H9 (cell line): ENCODE measurements at regions not wholly inside any gene's neighbourhood (a gene's known extent, or its start where the extent isn't known, plus 50 kb on each side); places are given as distances from the start of the nearest gene placed in this dataset.

ENCODE experiments used
- DNase-seq: peaks from one replicate; pipeline ENCODE4 v3.0.0-alpha.2; 2017
- H2AFZ ChIP-seq: one replicate; pipeline ENCODE4 v1.6.1; 2013; ENCODE audit warnings: mild to moderate bottlenecking, low read length, control low read depth, moderate library complexity
- H2AK5ac ChIP-seq: 2 replicates; pipeline ENCODE4 v1.6.1; 2013; ENCODE audit warnings: low read length, control low read depth, mixed read lengths; ENCODE audit not compliant: insufficient read length
- H2BK120ac ChIP-seq: one replicate; pipeline ENCODE4 v1.6.1; 2013; ENCODE audit warnings: low read depth, mild to moderate bottlenecking, low read length, control low read depth, inconsistent platforms; ENCODE audit not compliant: poor library complexity, severe bottlenecking
- H2BK12ac ChIP-seq: 2 replicates; pipeline ENCODE4 v1.6.1; 2013; ENCODE audit warnings: low read length, control low read depth, mixed read lengths, low read depth; ENCODE audit not compliant: insufficient read length
- H2BK15ac ChIP-seq: 2 replicates; pipeline ENCODE4 v1.6.1; 2013; ENCODE audit warnings: low read depth, low read length, control low read depth
- H2BK20ac ChIP-seq: one replicate; pipeline ENCODE4 v1.6.1; 2013; ENCODE audit warnings: low read depth, mild to moderate bottlenecking, low read length, control low read depth, inconsistent platforms; ENCODE audit not compliant: poor library complexity, severe bottlenecking
- H2BK5ac ChIP-seq: 2 replicates; pipeline ENCODE4 v1.6.1; 2013; ENCODE audit warnings: low read length, control low read depth, mixed read lengths; ENCODE audit not compliant: insufficient read length
- H3K14ac ChIP-seq: 2 replicates; pipeline ENCODE4 v1.6.1; 2013; ENCODE audit warnings: low read length, control low read depth; ENCODE audit not compliant: insufficient read depth
- H3K18ac ChIP-seq: 2 replicates; pipeline ENCODE4 v1.6.1; 2013; ENCODE audit warnings: low read depth, mild to moderate bottlenecking, mixed read lengths, low read length, control low read depth; ENCODE audit not compliant: insufficient read length
- H3K23ac ChIP-seq: 2 replicates; pipeline ENCODE4 v1.6.1; 2013; ENCODE audit warnings: low read length, control low read depth, mixed read lengths, low read depth; ENCODE audit not compliant: insufficient read length
- H3K23me2 ChIP-seq: 2 replicates; pipeline ENCODE4 v1.6.1; 2013; ENCODE audit warnings: low read depth, mild to moderate bottlenecking, mixed read lengths, low read length, control low read depth; ENCODE audit not compliant: insufficient read length, poor library complexity, severe bottlenecking
- H3K27ac ChIP-seq: 2 replicates; pipeline ENCODE4 v1.5.1; 2013; ENCODE audit warnings: low read length, control low read depth, mixed read lengths, low read depth; ENCODE audit not compliant: insufficient read length
- H3K27me3 ChIP-seq: 2 replicates; pipeline ENCODE4 v1.6.1; 2013; ENCODE audit warnings: low read length, control low read depth, inconsistent platforms; ENCODE audit not compliant: insufficient read depth
- H3K4ac ChIP-seq: 2 replicates; pipeline ENCODE4 v1.6.1; 2013; ENCODE audit warnings: low read depth, mild to moderate bottlenecking, control low read depth, inconsistent platforms, low read length, moderate library complexity
- H3K4me1 ChIP-seq: 2 replicates; pipeline ENCODE4 v1.6.1; 2013; ENCODE audit warnings: low read length, control low read depth, inconsistent platforms; ENCODE audit not compliant: insufficient read depth
- H3K4me2 ChIP-seq: 2 replicates; pipeline ENCODE4 v1.6.1; 2013; ENCODE audit warnings: low read length, control low read depth, mixed read lengths; ENCODE audit not compliant: insufficient read length, insufficient read depth
- H3K56ac ChIP-seq: 2 replicates; pipeline ENCODE4 v1.6.1; 2013; ENCODE audit warnings: low read depth, mild to moderate bottlenecking, mixed read lengths, low read length, control low read depth; ENCODE audit not compliant: insufficient read length
- H3K79me1 ChIP-seq: 2 replicates; pipeline ENCODE4 v1.6.1; 2013; ENCODE audit warnings: low read depth, mild to moderate bottlenecking, moderate library complexity, low read length, control low read depth, inconsistent platforms; ENCODE audit not compliant: insufficient read depth, poor library complexity, severe bottlenecking
- H3K79me2 ChIP-seq: 2 replicates; pipeline ENCODE4 v1.6.1; 2013; ENCODE audit warnings: low read length, control low read depth, inconsistent platforms; ENCODE audit not compliant: insufficient read depth
- H3K9ac ChIP-seq: 2 replicates; pipeline ENCODE4 v1.6.1; 2013; ENCODE audit warnings: low read length, control low read depth, mixed read lengths; ENCODE audit not compliant: insufficient read length; ENCODE audit errors: extremely low read depth
- H3K9me3 ChIP-seq: one replicate; pipeline ENCODE4 v1.6.1; 2013; ENCODE audit warnings: low read depth, low read length, inconsistent platforms; ENCODE audit not compliant: control insufficient read depth
- H3T11ph ChIP-seq: one replicate; pipeline ENCODE4 v1.6.1; 2013; ENCODE audit warnings: mild to moderate bottlenecking, low read length, control low read depth, inconsistent platforms
- H4K20me1 ChIP-seq: one replicate; pipeline ENCODE4 v1.6.1; 2013; ENCODE audit not compliant: control insufficient read depth, insufficient read length, insufficient read depth
- H4K5ac ChIP-seq: 2 replicates; pipeline ENCODE4 v1.6.1; 2013; ENCODE audit warnings: low read depth, mild to moderate bottlenecking, mixed read lengths, low read length, control low read depth; ENCODE audit not compliant: insufficient read length
- H4K8ac ChIP-seq: replicated peaks from 2 replicates; pipeline ENCODE4 v1.6.1; 2013; ENCODE audit warnings: low read length, control low read depth, mixed read lengths, low read depth; ENCODE audit not compliant: insufficient read length
- H4K91ac ChIP-seq: 2 replicates; pipeline ENCODE4 v1.6.1; 2013; ENCODE audit warnings: low read depth, mild to moderate bottlenecking, moderate library complexity, mixed read lengths, low read length, control low read depth; ENCODE audit not compliant: insufficient read length
- H3K27ac Mint-ChIP-seq, 3 experiments: 2 replicates in 2 of 3; 3 replicates in 1 of 3; pipeline ENCODE4 v1.8.0; 2020 to 2021; ENCODE audit warnings: mixed read lengths in 3 of 3, mild to moderate bottlenecking in 1 of 3, moderate library complexity in 1 of 3
- H3K27me3 Mint-ChIP-seq: 2 replicates; pipeline ENCODE4 v1.8.0; 2021; ENCODE audit warnings: low read depth, mild to moderate bottlenecking, moderate library complexity, mixed read lengths
- H3K36me3 Mint-ChIP-seq, 3 experiments: 2 replicates in 2 of 3; 3 replicates in 1 of 3; pipeline ENCODE4 v1.8.0; 2020 to 2021; ENCODE audit warnings: low read depth in 3 of 3, mixed read lengths in 3 of 3; ENCODE audit not compliant: insufficient read depth in 1 of 3
- H3K4me1 Mint-ChIP-seq, 2 experiments: 2 replicates each; pipeline ENCODE4 v1.8.0; 2020; ENCODE audit warnings: mixed read lengths in 2 of 2
- H3K4me3 Mint-ChIP-seq, 2 experiments: 2 replicates in 1 of 2; 3 replicates in 1 of 2; pipeline ENCODE4 v1.8.0; 2020 to 2021; ENCODE audit warnings: mild to moderate bottlenecking in 2 of 2, mixed read lengths in 2 of 2, moderate library complexity in 1 of 2
- H3K9me3 Mint-ChIP-seq, 2 experiments: 2 replicates in 1 of 2; 3 replicates in 1 of 2; pipeline ENCODE4 v1.8.0; 2020; ENCODE audit warnings: mild to moderate bottlenecking in 2 of 2, mixed read lengths in 2 of 2, moderate library complexity in 1 of 2
- CTCF ChIP-seq: fragments of 200-600 bp; sonication (generic); conservative IDR thresholded peaks from 3 replicates; pipeline ENCODE4 v1.8.0; 2021; ENCODE audit warnings: antibody characterized with exemption, mild to moderate bottlenecking
- WGBS: extraction: QIAGEN DNeasy Blood & Tissue Kit; methylation state at CpG from one replicate; pipeline ENCODE4 v1.1.7; 2013; ENCODE audit warnings: missing lambda C conversion rate, low lambda C conversion rate, mixed read lengths; ENCODE audit not compliant: insufficient read length; ENCODE audit errors: extremely low coverage; 5-methylcytosine and 5-hydroxymethylcytosine counted together

GRCh38 chr7:113799896-113800295 lies 118.9 kb downstream of the PPP1R3A start:
- no peaks in the 10 kb centered on the region for H3K79me1 ChIP-seq
- no peak overlapping the region for H3K4me2 ChIP-seq
- 0 out of 2 replicates have a peak, but pooled peaks cover 3% of the 10 kb centered on the region for H3K27me3 ChIP-seq
- H3K9me3 Mint-ChIP-seq: no peaks in the 10 kb centered on the region
- H3K4me1 Mint-ChIP-seq: no peaks in the 10 kb centered on the region
- H3K27ac Mint-ChIP-seq: no peak overlapping the region
- H3K23me2 ChIP-seq: no peaks in the 10 kb centered on the region
- no peak overlapping the region for H2BK12ac ChIP-seq
- no peak overlapping the region for H3K56ac ChIP-seq
- no peak overlapping the region for H3K23ac ChIP-seq
- no peak overlapping the region for H2BK15ac ChIP-seq
- H3T11ph ChIP-seq: no peak overlapping the region
- no peak overlapping the region for H2AK5ac ChIP-seq
- no peak for TF ChIP-seq CTCF
- no peaks in the 10 kb centered on the region for H3K9me3 ChIP-seq
- H3K27me3 Mint-ChIP-seq: no peaks in the 10 kb centered on the region
- no peaks in the 10 kb centered on the region for H3K79me2 ChIP-seq
- no peak overlapping the region for H2AFZ ChIP-seq
- no peak overlapping the region for H2BK120ac ChIP-seq
- no peak overlapping the region for H4K91ac ChIP-seq
- no peaks in the 10 kb centered on the region for H3K4me1 ChIP-seq
- no peak overlapping the region for H3K9ac ChIP-seq
- DNase-seq: no peak
- H3K14ac ChIP-seq: no peak overlapping the region
- no peak overlapping the region for H4K8ac ChIP-seq
- H3K4me3 Mint-ChIP-seq: no peak overlapping the region
- no peak overlapping the region for H4K5ac ChIP-seq
- H3K36me3 Mint-ChIP-seq: no peaks in the 10 kb centered on the region
- no CpG with 5 or more reads among the region's 3 CpGs for WGBS
- no peak overlapping the region for H2BK20ac ChIP-seq
- H4K20me1 ChIP-seq: no peaks in the 10 kb centered on the region
- H3K18ac ChIP-seq: no peak overlapping the region
- no peak overlapping the region for H3K27ac ChIP-seq
- no peak overlapping the region for H3K4ac ChIP-seq
- no peak overlapping the region for H2BK5ac ChIP-seq
